ENCODE measurements at regions not wholly inside any gene's neighbourhood (a gene's known extent, or its start where the extent isn't known, plus 50 kb on each side); places are given as distances from the start of the nearest gene placed in this dataset.

- Histone ChIP-seq H2AFZ (ENCODE audit: low read depth, low read length) (peak overlapping the region; percentile 85), H3K4me2 (ENCODE audit: insufficient read depth, low read length) (no peak overlapping the region), H3K4me1 (ENCODE audit: control insufficient read depth, extremely low read depth, insufficient read depth, low read length) (peaks cover 29% of the 10 kb centered on the region), H3K9ac (replicated peaks; ENCODE audit: extremely low read depth, insufficient read depth, low read length) (peak overlapping the region; percentile 77), H3K9me1 (replicated peaks; ENCODE audit: control insufficient read depth, extremely low read depth, insufficient read depth, low read length) (no peaks in the 10 kb centered on the region), H3K9me3 (replicated peaks; ENCODE audit: control insufficient read depth, insufficient read depth, low read length) (no peaks in the 10 kb centered on the region), H3K27me3 (ENCODE audit: control insufficient read depth in 2 of 2, insufficient read depth in 2 of 2, low read length in 2 of 2) (no peaks in the 10 kb centered on the region), H4K20me1 (replicated peaks; ENCODE audit: control insufficient read depth, extremely low read depth, insufficient read depth, low read length) (no peaks in the 10 kb centered on the region), H3K36me3 (ENCODE audit: control insufficient read depth in 2 of 2, extremely low read depth in 1 of 2, insufficient read depth in 2 of 2, low read length in 2 of 2) (no peaks in the 10 kb centered on the region), H3K4me3 (replicated peaks in 1 of 3; ENCODE audit: insufficient read depth in 1 of 3, low read depth in 1 of 3, low read length in 3 of 3) (no peak overlapping the region), H3K27ac (ENCODE audit: insufficient read depth, low read depth, low read length) (peak overlapping the region; percentile 97), H3K79me2 (ENCODE audit: control insufficient read depth, insufficient read depth, low read length) (no peaks in the 10 kb centered on the region)
- ChIA-PET POLR2A (no interaction called here), CTCF (interaction anchor here (1.1 to 1.6 kb wide), 2 partner anchors 27 to 1200 kb away, joined by 3 to 6 read pairs; no protein-coding TSS in a partner anchor)
- BruUV-seq (replicated peaks), result no TSS peak
- dilution Hi-C loops (cut with MboI; ENCODE audit: extremely low pct_ligation_motif_present, low sequenced_read_pairs), result no loop called here
- FAIRE-seq (no peak), DNase-seq (ENCODE audit: low read depth, low spot score) (peak; percentile 3)
- intact Hi-C loops (cut with micrococcal nuclease), result loop anchor here (1.0 to 10.0 kb wide), 5 partner anchors 91 to 1103 kb away; partner anchors contain the start of genes CETN3, LYSMD3 and MEF2C
- TF ChIP-seq JUN (IDR thresholded peaks at IDR 0.05; ENCODE audit: borderline replicate concordance, insufficient read depth, insufficient read length, low read depth) (no peak), GATA2 (IDR thresholded peaks at IDR 0.05; ENCODE audit: insufficient read depth, insufficient read length, low read depth, low read length) (no peak), MAX (IDR thresholded peaks at IDR 0.05; ENCODE audit: insufficient read depth, insufficient read length) (no peak)
These were observed 479.7 kb downstream of the CETN3 start for GRCh38 chr5:89929834-89930233.

GRCh38 chr5:89929173-89929572, 480.4 kb downstream of the CETN3 start:
- TF ChIP-seq POLR2A (IDR thresholded peaks at IDR 0.05; ENCODE audit: low read depth, low read length), result no peak
- no peak for TF ChIP-seq JUN (IDR thresholded peaks at IDR 0.05; ENCODE audit: borderline replicate concordance, insufficient read depth, insufficient read length, low read depth)
- no peak for TF ChIP-seq FOS (IDR thresholded peaks at IDR 0.05; ENCODE audit: borderline replicate concordance, insufficient read depth, low read length)
- TF ChIP-seq MYC (IDR thresholded peaks at IDR 0.05; ENCODE audit: low read depth, low read length), result no peak
- TF ChIP-seq EZH2 (IDR thresholded peaks at IDR 0.05; ENCODE audit: borderline replicate concordance, low read depth, low read length, severe bottlenecking), result no peak
- TF ChIP-seq POLR2AphosphoS5 (IDR thresholded peaks at IDR 0.05; ENCODE audit: insufficient read depth, low read depth, low read length), result no peak
- TF ChIP-seq MAX (IDR thresholded peaks at IDR 0.05; ENCODE audit: insufficient read depth, insufficient read length), result no peak
- no peak for TF ChIP-seq GATA2 (IDR thresholded peaks at IDR 0.05; ENCODE audit: insufficient read depth, insufficient read length, low read depth, low read length)
- TF ChIP-seq CTCF (IDR thresholded peaks at IDR 0.05; ENCODE audit: extremely low read depth in 1 of 2, insufficient read depth in 1 of 2, low read depth in 1 of 2, low read length in 2 of 2), result no peak
- POLR2A ChIA-PET, result no interaction called here
- intact Hi-C loops (cut with micrococcal nuclease), result no loop called here

More at GRCh38 chr5:89929173-89929572, 480.4 kb downstream of the CETN3 start:
- Histone ChIP-seq H3K36me3 (ENCODE audit: control insufficient read depth in 2 of 2, extremely low read depth in 1 of 2, insufficient read depth in 2 of 2, low read length in 2 of 2) (no peaks in the 10 kb centered on the region), H3K4me1 (ENCODE audit: control insufficient read depth, extremely low read depth, insufficient read depth, low read length) (peaks cover 29% of the 10 kb centered on the region), H3K9me1 (replicated peaks; ENCODE audit: control insufficient read depth, extremely low read depth, insufficient read depth, low read length) (no peaks in the 10 kb centered on the region), H4K20me1 (replicated peaks; ENCODE audit: control insufficient read depth, extremely low read depth, insufficient read depth, low read length) (no peaks in the 10 kb centered on the region), H3K4me2 (ENCODE audit: insufficient read depth, low read length) (no peak overlapping the region), H3K9ac (replicated peaks; ENCODE audit: extremely low read depth, insufficient read depth, low read length) (no peak overlapping the region), H3K9me3 (replicated peaks; ENCODE audit: control insufficient read depth, insufficient read depth, low read length) (no peaks in the 10 kb centered on the region), H3K27ac (ENCODE audit: insufficient read depth, low read depth, low read length) (no peak overlapping the region), H3K79me2 (ENCODE audit: control insufficient read depth, insufficient read depth, low read length) (no peaks in the 10 kb centered on the region), H3K4me3 (replicated peaks in 1 of 3; ENCODE audit: insufficient read depth in 1 of 3, low read depth in 1 of 3, low read length in 3 of 3) (no peak overlapping the region), H3K27me3 (ENCODE audit: control insufficient read depth in 2 of 2, insufficient read depth in 2 of 2, low read length in 2 of 2) (no peaks in the 10 kb centered on the region), H2AFZ (ENCODE audit: low read depth, low read length) (no peak overlapping the region)
- dilution Hi-C loops (cut with MboI; ENCODE audit: extremely low pct_ligation_motif_present, low sequenced_read_pairs), result no loop called here
- FAIRE-seq, result no peak
- DNase-seq (ENCODE audit: low read depth, low spot score), result no peak
- CTCF ChIA-PET, result no interaction called here
- BruUV-seq (replicated peaks), result no TSS peak

Data from endothelial cell of umbilical vein (primary cell).